Psoas muscle (tissue), 7 donors: ENCODE measurements at regions not wholly inside any gene's neighbourhood (a gene's known extent, or its start where the extent isn't known, plus 50 kb on each side); places are given as distances from the start of the nearest gene placed in this dataset.

Source experiments
- ATAC-seq, 4 donors: fragments of 200-7000 bp; cut with Tn5 transposase; one replicate each; pipeline ENCODE4 v1.9.1; 2020; ENCODE audit warnings: moderate library complexity in 3 of 4, mild to moderate bottlenecking in 2 of 4
- DNase-seq, 2 donors: peaks; one replicate each; pipeline ENCODE4 v3.0.0-alpha.2; 2020
- H3K27ac ChIP-seq: fragments of 200-600 bp; one replicate; pipeline ENCODE4 v1.8.0; 2022
- H3K27me3 ChIP-seq, 3 donors: fragments of 200-600 bp in 1 of 3; one replicate each; pipeline versions ENCODE4 v1.6.1 to v1.8.0; 2013 to 2022; ENCODE audit warnings: low read length in 2 of 3, mild to moderate bottlenecking in 2 of 3, moderate library complexity in 1 of 3; ENCODE audit not compliant: insufficient read depth in 3 of 3
- H3K36me3 ChIP-seq, 2 donors: fragments of 200-600 bp in 1 of 2; one replicate each; pipeline versions ENCODE4 v1.6.1 to v1.8.0; 2013 to 2022; ENCODE audit warnings: low read depth in 1 of 2, mild to moderate bottlenecking in 1 of 2, moderate library complexity in 1 of 2; ENCODE audit not compliant: insufficient read depth in 1 of 2
- H3K4me1 ChIP-seq: fragments of 200-600 bp; one replicate; pipeline ENCODE4 v1.8.0; 2022
- H3K4me3 ChIP-seq: fragments of 200-600 bp; one replicate; pipeline ENCODE4 v1.8.0; 2022; ENCODE audit warnings: mild to moderate bottlenecking
- H3K9me3 ChIP-seq: fragments of 200-600 bp; one replicate; pipeline ENCODE4 v1.8.0; 2022
- WGBS, 3 donors: extraction: QIAGEN DNeasy Blood & Tissue Kit; methylation state at CpG; one replicate each; pipeline versions ENCODE4 v1.1.6 to v1.1.7; 2013; 5-methylcytosine and 5-hydroxymethylcytosine counted together
- intact Hi-C, 2 donors: fragments of 100-400 bp; cut with DNase I; formaldehyde crosslinking; loops; one replicate each; pipeline versions ENCODE4 v1.11.0 to v1.14.2; 2022
- TF ChIP-seq, protein P1 (sequence below): fragments of 200-600 bp; IDR thresholded peaks from one replicate; pipeline ENCODE4 v1.8.0; 2022; ENCODE audit warnings: antibody characterized with exemption
- donor health status: healthy with polysubstance abuse.
- donor health status: DM: no; HTN: no; CAD: no; lungs with moderate emphysema.
- donor health status: Bipolar disorder and iron deficiency.
- donor health status: healthy.
- donor health status: DM: yes; HTN: yes; CAD: no.
- donor health status: DM: no; HTN: no; CAD: no.
- donor health status: DM: yes; HTN: yes; CAD: no.

DNA sequence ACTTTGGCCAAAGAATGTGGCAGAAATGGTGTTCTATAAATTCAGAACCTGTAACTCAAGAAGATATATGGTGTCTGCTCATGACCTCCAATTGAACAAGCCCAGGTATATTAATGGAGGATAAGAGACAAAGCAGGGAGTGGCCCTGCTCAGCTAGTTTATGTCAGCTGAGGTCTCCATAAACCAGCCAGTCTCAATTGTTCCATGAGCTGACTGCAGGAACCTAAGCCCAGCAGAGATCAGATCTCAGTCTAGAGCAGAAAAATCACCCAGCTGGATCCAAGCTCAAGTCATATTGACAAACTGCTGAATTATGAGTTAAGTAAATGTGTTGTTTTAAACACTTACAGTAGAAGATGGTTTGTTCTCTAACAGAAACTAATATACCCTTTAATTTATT is 105.5 kb upstream of the SGCE start:
- ATAC-seq, result no peak
- Histone ChIP-seq H3K36me3 (no peaks in the 10 kb centered on the region), H3K27ac (no peak overlapping the region), H3K27me3 (no peaks in the 10 kb centered on the region), H3K4me1 (no peaks in the 10 kb centered on the region), H3K4me3 (no peak overlapping the region), H3K9me3 (no peaks in the 10 kb centered on the region)
- TF ChIP-seq, protein P1, sequence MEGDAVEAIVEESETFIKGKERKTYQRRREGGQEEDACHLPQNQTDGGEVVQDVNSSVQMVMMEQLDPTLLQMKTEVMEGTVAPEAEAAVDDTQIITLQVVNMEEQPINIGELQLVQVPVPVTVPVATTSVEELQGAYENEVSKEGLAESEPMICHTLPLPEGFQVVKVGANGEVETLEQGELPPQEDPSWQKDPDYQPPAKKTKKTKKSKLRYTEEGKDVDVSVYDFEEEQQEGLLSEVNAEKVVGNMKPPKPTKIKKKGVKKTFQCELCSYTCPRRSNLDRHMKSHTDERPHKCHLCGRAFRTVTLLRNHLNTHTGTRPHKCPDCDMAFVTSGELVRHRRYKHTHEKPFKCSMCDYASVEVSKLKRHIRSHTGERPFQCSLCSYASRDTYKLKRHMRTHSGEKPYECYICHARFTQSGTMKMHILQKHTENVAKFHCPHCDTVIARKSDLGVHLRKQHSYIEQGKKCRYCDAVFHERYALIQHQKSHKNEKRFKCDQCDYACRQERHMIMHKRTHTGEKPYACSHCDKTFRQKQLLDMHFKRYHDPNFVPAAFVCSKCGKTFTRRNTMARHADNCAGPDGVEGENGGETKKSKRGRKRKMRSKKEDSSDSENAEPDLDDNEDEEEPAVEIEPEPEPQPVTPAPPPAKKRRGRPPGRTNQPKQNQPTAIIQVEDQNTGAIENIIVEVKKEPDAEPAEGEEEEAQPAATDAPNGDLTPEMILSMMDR, result no peak
- intact Hi-C loops, result no loop called here
- no peak for DNase-seq

DNA sequence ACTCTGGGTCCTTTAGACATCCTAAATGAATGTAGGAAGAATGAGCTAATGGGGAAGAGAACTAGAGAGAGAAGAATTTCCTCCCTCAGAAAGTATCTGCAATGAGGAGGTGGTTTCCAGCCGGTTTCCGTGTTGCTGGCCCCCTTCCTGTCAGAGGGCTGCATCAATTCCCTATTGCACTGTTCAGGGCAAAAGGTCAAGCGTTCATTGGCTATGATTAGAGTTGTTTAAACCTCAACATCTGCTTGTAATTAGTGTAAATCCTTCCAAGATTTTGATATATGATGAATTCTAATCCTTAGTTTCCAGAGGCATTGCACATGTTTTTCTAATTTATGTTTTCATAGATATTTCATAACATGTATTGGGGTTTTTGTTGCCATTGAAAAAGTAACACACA is 107.3 kb upstream of the SGCE start:
- no peaks in the 10 kb centered on the region for H3K4me1 ChIP-seq
- 33 to 41% (median 34%) methylated on average over 3 of the region's 3 CpGs for WGBS, 3 donors
- TF ChIP-seq, protein P1, result no peak
- ATAC-seq (peak in 1 of 4 donors; percentile 28), DNase-seq (no peak)
- no peaks in the 10 kb centered on the region for H3K36me3 ChIP-seq
- H3K9me3 ChIP-seq, result no peaks in the 10 kb centered on the region
- no peaks in the 10 kb centered on the region for H3K27me3 ChIP-seq
- no peak overlapping the region for H3K4me3 ChIP-seq
- H3K27ac ChIP-seq, result no peak overlapping the region
- intact Hi-C loops, result no loop called here

DNA sequence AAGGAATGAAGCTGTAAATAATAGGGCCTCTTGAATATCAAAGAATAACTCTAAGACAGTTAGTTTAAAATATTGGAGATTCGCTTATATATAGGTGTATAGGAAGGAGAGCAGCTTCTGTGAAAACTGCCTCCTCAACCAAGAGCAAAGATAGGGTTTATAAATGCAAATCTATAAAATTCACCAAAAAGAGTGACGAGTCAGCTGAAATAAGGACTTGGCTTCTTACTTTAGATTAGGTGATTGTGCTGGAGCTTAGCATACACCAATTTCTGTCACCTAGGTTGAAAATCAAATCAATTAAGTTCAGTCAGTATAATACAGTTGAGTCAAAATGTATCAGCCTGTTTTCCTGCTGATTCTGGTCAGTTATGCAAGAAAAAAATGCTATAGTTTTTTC is 113.8 kb upstream of the SGCE start:
- no peaks in the 10 kb centered on the region for H3K36me3 ChIP-seq
- no peaks in the 10 kb centered on the region for H3K27me3 ChIP-seq
- no peaks in the 10 kb centered on the region for H3K9me3 ChIP-seq
- DNase-seq, result no peak
- H3K4me1 ChIP-seq, result no peaks in the 10 kb centered on the region
- TF ChIP-seq, protein P1, result no peak
- WGBS, 3 donors, result 94 to 96% (median 96%) methylated on average over 2 of the region's 2 CpGs
- no peak overlapping the region for H3K4me3 ChIP-seq
- no peak overlapping the region for H3K27ac ChIP-seq
- ATAC-seq, result no peak
- intact Hi-C loops, result no loop called here

DNA sequence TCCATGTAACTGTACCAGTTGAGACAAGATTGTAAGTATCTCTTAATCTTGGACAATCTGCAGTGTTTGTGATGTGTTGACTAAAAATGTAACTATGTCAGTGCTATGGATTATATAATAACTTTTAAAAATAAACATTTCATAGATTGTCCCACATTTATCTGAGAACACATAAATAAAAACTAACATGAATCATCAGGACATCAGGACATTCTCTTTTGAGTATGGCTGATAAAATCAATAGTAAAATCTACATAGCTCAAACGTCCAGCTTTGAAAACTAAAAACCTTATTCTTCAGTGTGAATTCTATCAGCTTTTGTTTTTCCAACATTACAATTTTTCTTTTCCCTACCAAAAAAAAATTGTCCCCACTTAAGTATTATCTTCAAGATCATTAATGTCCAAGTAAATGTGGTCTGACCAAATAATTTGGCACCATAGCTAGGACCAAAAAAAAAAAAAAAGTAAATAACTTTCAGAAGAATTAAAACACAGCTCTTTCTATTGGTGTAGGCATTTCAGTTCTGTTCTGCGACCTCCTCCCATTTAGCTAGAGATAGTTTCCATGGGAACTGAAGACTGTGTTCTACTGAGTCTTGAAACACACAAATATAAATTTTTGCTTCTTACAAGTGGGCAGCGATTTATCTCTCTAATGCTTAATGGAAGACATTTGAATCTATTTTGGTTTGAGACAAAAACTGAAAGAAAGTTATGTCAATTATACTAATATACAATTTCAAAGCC is 123.0 kb upstream of the SGCE start:
- WGBS, 3 donors, result 46 to 64% (median 59%) methylated on average over 3 of the region's 3 CpGs
- intact Hi-C loops, result no loop called here
- H3K9me3 ChIP-seq, result no peaks in the 10 kb centered on the region
- TF ChIP-seq, protein P1, result no peak
- ATAC-seq (no peak), DNase-seq (no peak)
- H3K27ac ChIP-seq, result no peak overlapping the region
- H3K4me3 ChIP-seq, result no peak overlapping the region
- H3K27me3 ChIP-seq, result no peaks in the 10 kb centered on the region
- H3K4me1 ChIP-seq, result no peaks in the 10 kb centered on the region
- H3K36me3 ChIP-seq, result no peaks in the 10 kb centered on the region

DNA sequence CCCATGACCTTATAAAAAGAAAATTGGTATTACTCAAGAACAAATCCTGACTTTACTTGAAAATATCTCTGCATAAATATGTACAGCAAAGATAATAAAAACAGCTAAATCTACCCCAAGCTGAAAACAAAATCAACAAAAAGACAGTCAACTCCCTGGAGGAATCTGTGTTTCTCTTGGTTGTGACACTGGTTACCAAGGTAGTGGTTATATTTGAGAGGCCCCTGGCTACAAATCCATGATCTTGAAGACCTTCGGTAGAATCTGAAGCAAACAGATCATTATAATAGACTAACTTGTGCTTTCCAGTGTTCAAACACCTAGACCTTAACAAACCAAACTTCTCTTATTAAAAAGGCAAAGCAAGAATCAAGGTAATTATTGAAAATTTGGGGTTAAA is 123.9 kb upstream of the SGCE start:
- intact Hi-C loops, result no loop called here
- Histone ChIP-seq H3K27ac (no peak overlapping the region), H3K9me3 (no peaks in the 10 kb centered on the region), H3K4me1 (no peaks in the 10 kb centered on the region), H3K36me3 (no peaks in the 10 kb centered on the region), H3K4me3 (no peak overlapping the region), H3K27me3 (no peaks in the 10 kb centered on the region)
- no peak for DNase-seq
- no peak for ATAC-seq
- WGBS, 3 donors, result 51 to 58% (median 56%) methylated on average over 1 of the region's 1 CpG
- TF ChIP-seq, protein P1, result no peak
